Endothelial cell of umbilical vein (primary cell): ENCODE measurements at regions not wholly inside any gene's neighbourhood (a gene's known extent, or its start where the extent isn't known, plus 50 kb on each side); places are given as distances from the start of the nearest gene placed in this dataset.

Source experiments
- EZH2 ChIP-seq: IDR thresholded peaks from 2 replicates; pipeline ENCODE4 v1.6.1; 2012; ENCODE audit warnings: borderline replicate concordance, low read depth, mild to moderate bottlenecking, moderate library complexity, low read length, inconsistent platforms; ENCODE audit not compliant: severe bottlenecking
- GATA2 ChIP-seq: IDR thresholded peaks from 2 replicates; pipeline ENCODE4 v1.7.0; 2011; ENCODE audit warnings: low read depth, mild to moderate bottlenecking, moderate library complexity, mixed read lengths, low read length; ENCODE audit not compliant: insufficient read length, insufficient read depth
- JUN ChIP-seq: IDR thresholded peaks from 2 replicates; pipeline ENCODE4 v1.6.1; 2011; ENCODE audit warnings: borderline replicate concordance, low read depth; ENCODE audit not compliant: insufficient read length, insufficient read depth
- POLR2A ChIP-seq: IDR thresholded peaks from 2 replicates; pipeline ENCODE4 v1.6.1; 2012; ENCODE audit warnings: low read depth, mild to moderate bottlenecking, control low read depth, low read length
- POLR2AphosphoS5 ChIP-seq: IDR thresholded peaks from 2 replicates; pipeline ENCODE4 v1.6.1; 2012; ENCODE audit warnings: low read depth, mild to moderate bottlenecking, control low read depth, low read length, moderate library complexity; ENCODE audit not compliant: insufficient read depth
- TF ChIP-seq, protein P1 (sequence below), 2 donors: IDR thresholded peaks; 1 replicate in 1 of 2; 2 replicates in 1 of 2; pipeline ENCODE4 v1.5.1; 2011; ENCODE audit warnings: low read length in 2 of 2, mild to moderate bottlenecking in 2 of 2, moderate library complexity in 2 of 2, control low read depth in 1 of 2, inconsistent platforms in 1 of 2, low read depth in 1 of 2; ENCODE audit not compliant: insufficient read depth in 1 of 2; ENCODE audit errors: extremely low read depth in 1 of 2
- TF ChIP-seq, protein P2 (sequence below): IDR thresholded peaks from 2 replicates; pipeline ENCODE4 v1.6.1; 2011; ENCODE audit not compliant: insufficient read depth, insufficient read length

DNA sequence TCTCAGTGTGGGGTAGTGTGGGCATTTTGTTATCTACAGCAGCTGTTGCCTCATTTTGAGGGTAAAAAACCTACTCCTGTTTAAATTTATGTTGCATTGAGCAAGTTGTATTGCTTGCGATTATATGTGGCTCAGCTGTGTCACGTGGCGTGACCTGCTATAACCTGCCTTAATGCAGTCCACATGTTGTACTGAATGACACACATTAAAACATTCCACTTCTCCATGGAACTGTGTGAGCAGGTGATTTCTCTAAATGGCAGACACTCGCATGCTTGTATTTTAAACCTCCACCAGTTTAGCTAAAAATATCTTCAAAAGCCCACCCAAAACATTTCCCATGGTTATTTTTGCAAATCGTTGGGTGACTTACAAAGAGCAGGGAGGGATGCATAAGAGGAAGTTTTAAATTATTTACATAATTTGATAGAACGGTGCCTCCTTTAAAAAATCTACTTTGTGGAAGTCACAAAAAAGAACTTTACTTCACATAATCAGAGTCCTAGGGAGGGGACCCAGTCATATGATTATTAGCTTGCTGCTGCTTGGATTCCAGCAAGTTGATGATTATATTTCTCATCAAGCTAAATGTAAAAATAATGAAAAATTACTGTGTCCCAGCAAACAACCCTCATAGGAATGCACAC, 163.3 kb upstream of the ZEB2 start:
- TF ChIP-seq EZH2 (no peak), POLR2A (no peak), POLR2AphosphoS5 (no peak), JUN (no peak), GATA2 (no peak)
- TF ChIP-seq, protein P1, sequence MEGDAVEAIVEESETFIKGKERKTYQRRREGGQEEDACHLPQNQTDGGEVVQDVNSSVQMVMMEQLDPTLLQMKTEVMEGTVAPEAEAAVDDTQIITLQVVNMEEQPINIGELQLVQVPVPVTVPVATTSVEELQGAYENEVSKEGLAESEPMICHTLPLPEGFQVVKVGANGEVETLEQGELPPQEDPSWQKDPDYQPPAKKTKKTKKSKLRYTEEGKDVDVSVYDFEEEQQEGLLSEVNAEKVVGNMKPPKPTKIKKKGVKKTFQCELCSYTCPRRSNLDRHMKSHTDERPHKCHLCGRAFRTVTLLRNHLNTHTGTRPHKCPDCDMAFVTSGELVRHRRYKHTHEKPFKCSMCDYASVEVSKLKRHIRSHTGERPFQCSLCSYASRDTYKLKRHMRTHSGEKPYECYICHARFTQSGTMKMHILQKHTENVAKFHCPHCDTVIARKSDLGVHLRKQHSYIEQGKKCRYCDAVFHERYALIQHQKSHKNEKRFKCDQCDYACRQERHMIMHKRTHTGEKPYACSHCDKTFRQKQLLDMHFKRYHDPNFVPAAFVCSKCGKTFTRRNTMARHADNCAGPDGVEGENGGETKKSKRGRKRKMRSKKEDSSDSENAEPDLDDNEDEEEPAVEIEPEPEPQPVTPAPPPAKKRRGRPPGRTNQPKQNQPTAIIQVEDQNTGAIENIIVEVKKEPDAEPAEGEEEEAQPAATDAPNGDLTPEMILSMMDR (IDR thresholded peaks at IDR 0.05; ENCODE audit: extremely low read depth in 1 of 2, insufficient read depth in 1 of 2, low read depth in 1 of 2, low read length in 2 of 2): no peak
- TF ChIP-seq, protein P2, sequence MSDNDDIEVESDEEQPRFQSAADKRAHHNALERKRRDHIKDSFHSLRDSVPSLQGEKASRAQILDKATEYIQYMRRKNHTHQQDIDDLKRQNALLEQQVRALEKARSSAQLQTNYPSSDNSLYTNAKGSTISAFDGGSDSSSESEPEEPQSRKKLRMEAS: no peak
